ENCODE measurements at regions not wholly inside any gene's neighbourhood (a gene's known extent, or its start where the extent isn't known, plus 50 kb on each side); places are given as distances from the start of the nearest gene placed in this dataset.

- no peak for DNase-seq
Measured at GRCh38 chr2:8157621-8158430, 524.0 kb upstream of the ID2 start.

- no peak for DNase-seq
Measured at GRCh38 chr2:8158711-8159110, 523.1 kb upstream of the ID2 start.

GRCh38 chr2:8159211-8159965 is 522.5 kb upstream of the ID2 start:
- no peak for DNase-seq

- no peak for DNase-seq
Measured at GRCh38 chr2:8159966-8160603, 521.8 kb upstream of the ID2 start.

- DNase-seq, result no peak
Measured at GRCh38 chr2:8160959-8161358, 520.9 kb upstream of the ID2 start.

GRCh38 chr2:8162552-8162951 is 519.3 kb upstream of the ID2 start:
- DNase-seq, result no peak

- no peak for DNase-seq
Measured at GRCh38 chr2:8165550-8165949, 516.3 kb upstream of the ID2 start.

GRCh38 chr2:8168022-8168717 is 513.7 kb upstream of the ID2 start:
- DNase-seq, result no peak

- DNase-seq, result no peak
Measured at GRCh38 chr2:8168876-8169424, 512.9 kb upstream of the ID2 start.

- no peak for DNase-seq
Measured at GRCh38 chr2:8169443-8169842, 512.4 kb upstream of the ID2 start.

- DNase-seq, result no peak
Measured at GRCh38 chr2:8170552-8171327, 511.1 kb upstream of the ID2 start.

- no peak for DNase-seq
Measured at GRCh38 chr2:8171608-8172007, 510.2 kb upstream of the ID2 start.

- DNase-seq, result no peak
Measured at GRCh38 chr2:8172661-8173060, 509.2 kb upstream of the ID2 start.

GRCh38 chr2:8174641-8175257 is 507.1 kb upstream of the ID2 start:
- DNase-seq, result no peak

- no peak for DNase-seq
Measured at GRCh38 chr2:8176887-8177286, 505.0 kb upstream of the ID2 start.

GRCh38 chr2:8177566-8177965 is 504.3 kb upstream of the ID2 start:
- DNase-seq, result no peak

- no peak for DNase-seq
Measured at GRCh38 chr2:8178911-8179310, 502.9 kb upstream of the ID2 start.

GRCh38 chr2:8189316-8189715 is 492.5 kb upstream of the ID2 start:
- DNase-seq, result no peak

GRCh38 chr2:8190279-8190678 is 491.6 kb upstream of the ID2 start:
- no peak for DNase-seq

GRCh38 chr2:8191427-8191826 is 490.4 kb upstream of the ID2 start:
- DNase-seq, result no peak

- DNase-seq, result no peak
Measured at GRCh38 chr2:8193146-8193545, 488.7 kb upstream of the ID2 start.
